Fibroblast of lung (primary cell): ENCODE measurements at regions not wholly inside any gene's neighbourhood (a gene's known extent, or its start where the extent isn't known, plus 50 kb on each side); places are given as distances from the start of the nearest gene placed in this dataset.

Experiments used
- DNase-seq, 2 donors: peaks; one replicate each; pipeline versions ENCODE4 v3.0.0 to v3.0.0-alpha.2; 2010; ENCODE audit warnings: low read depth in 2 of 2
- H2AFZ ChIP-seq: 2 replicates; pipeline ENCODE4 v1.5.1; 2012; ENCODE audit warnings: low read length, control low read depth, inconsistent platforms
- H3K27ac ChIP-seq: 2 replicates; pipeline ENCODE4 v1.5.1; 2011; ENCODE audit warnings: low read length, control low read depth; ENCODE audit not compliant: insufficient read depth
- H3K27me3 ChIP-seq: 2 replicates; pipeline ENCODE4 v1.5.1; 2011; ENCODE audit warnings: mild to moderate bottlenecking, low read length; ENCODE audit not compliant: control insufficient read depth, insufficient read depth
- H3K36me3 ChIP-seq: 2 replicates; pipeline ENCODE4 v1.5.1; 2011; ENCODE audit warnings: low read length; ENCODE audit not compliant: control insufficient read depth, insufficient read depth
- H3K4me1 ChIP-seq: 2 replicates; pipeline ENCODE4 v1.5.1; 2011; ENCODE audit warnings: low read length; ENCODE audit not compliant: control insufficient read depth, insufficient read depth; ENCODE audit errors: extremely low read depth
- H3K4me2 ChIP-seq: 2 replicates; pipeline ENCODE4 v1.5.1; 2011; ENCODE audit warnings: low read length, control low read depth; ENCODE audit not compliant: insufficient read depth; ENCODE audit errors: extremely low read depth
- H3K4me3 ChIP-seq, 4 experiments: fragments of 200-600 bp in 1 of 4; sonication (generic) in 1 of 4; replicated peaks in 1 of 4; 2 replicates each; pipeline ENCODE4 v1.5.1; 2011 to 2016; ENCODE audit warnings: low read length in 4 of 4, low read depth in 3 of 4, mild to moderate bottlenecking in 3 of 4, control low read depth in 2 of 4, inconsistent platforms in 1 of 4, mixed read lengths in 1 of 4; ENCODE audit not compliant: insufficient read depth in 1 of 4; ENCODE audit errors: control extremely low read depth in 1 of 4
- H3K79me2 ChIP-seq: 2 replicates; pipeline ENCODE4 v1.5.1; 2012; ENCODE audit warnings: mild to moderate bottlenecking, low read length, inconsistent platforms; ENCODE audit not compliant: control insufficient read depth, insufficient read depth
- H3K9ac ChIP-seq: 2 replicates; pipeline ENCODE4 v1.5.1; 2011; ENCODE audit warnings: mild to moderate bottlenecking, low read length, control low read depth; ENCODE audit not compliant: insufficient read depth
- H3K9me3 ChIP-seq: 2 replicates; pipeline ENCODE4 v1.5.1; 2012; ENCODE audit warnings: low read depth, low read length; ENCODE audit not compliant: control insufficient read depth, insufficient read depth
- H4K20me1 ChIP-seq: 2 replicates; pipeline ENCODE4 v1.5.1; 2011; ENCODE audit warnings: low read length; ENCODE audit not compliant: control insufficient read depth, insufficient read depth; ENCODE audit errors: extremely low read depth
- EZH2 ChIP-seq: IDR thresholded peaks from 2 replicates; pipeline ENCODE4 v1.5.1; 2012; ENCODE audit warnings: low read length, control low read depth, mild to moderate bottlenecking; ENCODE audit errors: missing control alignments
- TF ChIP-seq, protein P1 (sequence below), 2 donors: IDR thresholded peaks in 1 of 2; conservative IDR thresholded peaks in 1 of 2; 1 replicate in 1 of 2; 2 replicates in 1 of 2; pipeline ENCODE4 v1.5.1; 2011 to 2012; ENCODE audit warnings: low read length in 2 of 2, control low read depth in 1 of 2, inconsistent platforms in 1 of 2, low read depth in 1 of 2, mild to moderate bottlenecking in 1 of 2

- DNase-seq, result peak; percentile 5 to 6
- Histone ChIP-seq H3K9ac (no peak overlapping the region), H3K4me3 (no peak overlapping the region), H2AFZ (no peak overlapping the region), H3K36me3 (no peaks in the 10 kb centered on the region), H4K20me1 (no peaks in the 10 kb centered on the region), H3K4me1 (no peaks in the 10 kb centered on the region), H3K9me3 (no peaks in the 10 kb centered on the region), H3K27ac (no peak overlapping the region), H3K79me2 (no peaks in the 10 kb centered on the region), H3K27me3 (no peaks in the 10 kb centered on the region), H3K4me2 (no peak overlapping the region)
- TF ChIP-seq, protein P1, sequence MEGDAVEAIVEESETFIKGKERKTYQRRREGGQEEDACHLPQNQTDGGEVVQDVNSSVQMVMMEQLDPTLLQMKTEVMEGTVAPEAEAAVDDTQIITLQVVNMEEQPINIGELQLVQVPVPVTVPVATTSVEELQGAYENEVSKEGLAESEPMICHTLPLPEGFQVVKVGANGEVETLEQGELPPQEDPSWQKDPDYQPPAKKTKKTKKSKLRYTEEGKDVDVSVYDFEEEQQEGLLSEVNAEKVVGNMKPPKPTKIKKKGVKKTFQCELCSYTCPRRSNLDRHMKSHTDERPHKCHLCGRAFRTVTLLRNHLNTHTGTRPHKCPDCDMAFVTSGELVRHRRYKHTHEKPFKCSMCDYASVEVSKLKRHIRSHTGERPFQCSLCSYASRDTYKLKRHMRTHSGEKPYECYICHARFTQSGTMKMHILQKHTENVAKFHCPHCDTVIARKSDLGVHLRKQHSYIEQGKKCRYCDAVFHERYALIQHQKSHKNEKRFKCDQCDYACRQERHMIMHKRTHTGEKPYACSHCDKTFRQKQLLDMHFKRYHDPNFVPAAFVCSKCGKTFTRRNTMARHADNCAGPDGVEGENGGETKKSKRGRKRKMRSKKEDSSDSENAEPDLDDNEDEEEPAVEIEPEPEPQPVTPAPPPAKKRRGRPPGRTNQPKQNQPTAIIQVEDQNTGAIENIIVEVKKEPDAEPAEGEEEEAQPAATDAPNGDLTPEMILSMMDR (conservative IDR thresholded peaks at IDR 0.05 in 1 of 2, IDR thresholded peaks at IDR 0.05 in 1 of 2; ENCODE audit: low read depth in 1 of 2, low read length in 2 of 2), result no peak
- TF ChIP-seq EZH2, result no peak
Observed at GRCh38 chr1:98493469-98493868, 168.1 kb upstream of the SNX7 start.

DNA sequence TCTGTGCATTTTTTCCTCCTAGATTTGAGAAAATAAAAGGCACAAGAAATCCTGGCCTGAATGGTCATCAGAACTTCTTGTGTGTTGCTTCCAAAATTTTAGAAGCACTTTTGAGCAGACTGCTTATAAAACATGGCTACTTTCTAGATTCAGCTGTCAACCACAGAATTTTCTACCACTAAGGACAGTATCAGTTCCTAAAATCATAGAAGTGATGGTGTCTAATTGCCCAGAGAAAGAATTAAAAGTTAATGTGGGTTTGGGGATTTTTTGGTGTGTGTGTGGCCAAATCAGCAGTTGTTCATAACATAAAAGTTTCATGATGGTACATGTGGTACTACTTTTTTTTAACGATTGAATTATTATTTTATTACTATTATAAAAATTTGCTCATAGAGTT, 171.4 kb upstream of the SNX7 start:
- Histone ChIP-seq H3K9ac (no peak overlapping the region), H3K4me2 (no peak overlapping the region), H3K4me3 (no peak overlapping the region), H3K36me3 (no peaks in the 10 kb centered on the region), H3K79me2 (no peaks in the 10 kb centered on the region), H2AFZ (no peak overlapping the region), H3K4me1 (no peaks in the 10 kb centered on the region), H4K20me1 (no peaks in the 10 kb centered on the region), H3K27me3 (no peaks in the 10 kb centered on the region), H3K9me3 (no peaks in the 10 kb centered on the region), H3K27ac (no peak overlapping the region)
- DNase-seq, result no peak
- TF ChIP-seq, protein P1 (conservative IDR thresholded peaks at IDR 0.05 in 1 of 2, IDR thresholded peaks at IDR 0.05 in 1 of 2; ENCODE audit: low read depth in 1 of 2, low read length in 2 of 2), result no peak
- TF ChIP-seq EZH2, result no peak

DNA sequence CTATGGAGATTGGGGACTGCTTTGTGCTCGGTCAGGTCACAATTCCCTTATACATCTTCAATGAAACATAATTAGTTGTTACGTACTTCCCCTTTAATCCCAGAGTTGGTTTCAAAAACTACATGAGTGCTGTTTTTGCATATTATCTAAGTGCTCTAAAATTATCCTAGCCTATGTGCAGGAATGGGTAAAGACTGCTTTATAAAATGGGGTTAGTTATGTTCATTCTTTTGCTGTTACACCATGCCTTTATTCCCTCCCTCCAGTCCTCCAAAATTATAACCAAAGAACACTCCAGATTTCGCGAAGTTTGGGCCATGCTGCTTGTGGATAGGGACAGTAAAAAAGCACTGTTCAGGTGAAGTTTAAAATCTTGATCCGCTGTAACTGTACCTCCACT, 173.9 kb upstream of the SNX7 start:
- H3K4me3 ChIP-seq, result no peak overlapping the region
- DNase-seq, result no peak
- H2AFZ ChIP-seq, result no peak overlapping the region
- no peak overlapping the region for H3K9ac ChIP-seq
- H4K20me1 ChIP-seq, result no peaks in the 10 kb centered on the region
- TF ChIP-seq EZH2, result no peak
- TF ChIP-seq, protein P1 (conservative IDR thresholded peaks at IDR 0.05 in 1 of 2, IDR thresholded peaks at IDR 0.05 in 1 of 2; ENCODE audit: low read depth in 1 of 2, low read length in 2 of 2), result no peak
- no peaks in the 10 kb centered on the region for H3K27me3 ChIP-seq
- no peaks in the 10 kb centered on the region for H3K9me3 ChIP-seq
- H3K27ac ChIP-seq, result no peak overlapping the region
- H3K4me1 ChIP-seq, result no peaks in the 10 kb centered on the region
- no peaks in the 10 kb centered on the region for H3K79me2 ChIP-seq
- H3K36me3 ChIP-seq, result no peaks in the 10 kb centered on the region
- no peak overlapping the region for H3K4me2 ChIP-seq
